Activated gamma-delta T cell treated with anti-CD3 and anti-CD28 coated beads, Interleukin-2, amount 50 U/mL, for 16 hours (primary cell): ENCODE measurements at regions not wholly inside any gene's neighbourhood (a gene's known extent, or its start where the extent isn't known, plus 50 kb on each side); places are given as distances from the start of the nearest gene placed in this dataset.
"Not testable (repeated sequence)": the region's sequence is repeated elsewhere in the genome, so short reads cannot be mapped to it uniquely, and the experiment has no call there.

Experiments
- DNase-seq: peaks from one replicate; pipeline ENCODE4 v3.0.0-alpha.2; 2020; ENCODE audit warnings: low read depth

GRCh38 chr12:65739606-65740005 lies 84.7 kb upstream of the HMGA2 start:
- DNase-seq = no peak

- DNase-seq = no peak
These were observed 83.8 kb upstream of the HMGA2 start for GRCh38 chr12:65740506-65740872.

GRCh38 chr12:65740873-65741600 lies 83.2 kb upstream of the HMGA2 start:
- peak; percentile 32 for DNase-seq

- no peak for DNase-seq
These were observed 82.6 kb upstream of the HMGA2 start for GRCh38 chr12:65741656-65742017.

GRCh38 chr12:65742018-65743010 lies 82.0 kb upstream of the HMGA2 start:
- DNase-seq = no peak

GRCh38 chr12:65744236-65744840 lies 79.9 kb upstream of the HMGA2 start:
- not testable (repeated sequence) for DNase-seq

- no peak for DNase-seq
These were observed 76.9 kb upstream of the HMGA2 start for GRCh38 chr12:65747338-65747737.

GRCh38 chr12:65748332-65748731 lies 76.0 kb upstream of the HMGA2 start:
- DNase-seq = no peak

GRCh38 chr12:65754290-65754689 lies 70.0 kb upstream of the HMGA2 start:
- no peak for DNase-seq

GRCh38 chr12:65754744-65755595 lies 69.3 kb upstream of the HMGA2 start:
- no peak for DNase-seq

GRCh38 chr12:65755596-65755978 lies 68.7 kb upstream of the HMGA2 start:
- DNase-seq = no peak

- no peak for DNase-seq
These were observed 68.0 kb upstream of the HMGA2 start for GRCh38 chr12:65756267-65756666.

GRCh38 chr12:65756956-65757511 lies 67.2 kb upstream of the HMGA2 start:
- DNase-seq = no peak

GRCh38 chr12:65758401-65758800 lies 65.9 kb upstream of the HMGA2 start:
- DNase-seq = no peak

GRCh38 chr12:65759735-65760134 lies 64.5 kb upstream of the HMGA2 start:
- no peak for DNase-seq

- DNase-seq = no peak
These were observed 63.0 kb upstream of the HMGA2 start for GRCh38 chr12:65761301-65761700.

GRCh38 chr12:65764325-65764724 lies 60.0 kb upstream of the HMGA2 start:
- no peak for DNase-seq

- no peak for DNase-seq
These were observed 58.9 kb upstream of the HMGA2 start for GRCh38 chr12:65765436-65765813.

- no peak for DNase-seq
These were observed 54.4 kb upstream of the HMGA2 start for GRCh38 chr12:65769880-65770279.
